GM10248 (cell line): ENCODE measurements at regions not wholly inside any gene's neighbourhood (a gene's known extent, or its start where the extent isn't known, plus 50 kb on each side); places are given as distances from the start of the nearest gene placed in this dataset.

Experiments used
- CTCF ChIA-PET: fragments of 300-600 bp; sonication (Branson Sonifier 250); formaldehyde crosslinking; extraction: SDS; loops from one replicate; lab custom pipeline; 2021; ENCODE audit warnings: antibody characterized with exemption; lab: Yijun Ruan, JAX
- POLR2A ChIA-PET: fragments of 350-650 bp; sonication (Branson Sonifier 250); formaldehyde crosslinking; extraction: SDS; loops from one replicate; lab custom pipeline; 2020; ENCODE audit warnings: antibody characterized with exemption; lab: Yijun Ruan, JAX
- DNase-seq: peaks from one replicate; pipeline ENCODE4 v3.0.0; 2012; ENCODE audit errors: extremely low spot score
- TF ChIP-seq, protein P1 (sequence below): IDR thresholded peaks from 2 replicates; pipeline ENCODE4 v1.5.1; 2012; ENCODE audit warnings: mild to moderate bottlenecking, low read depth; ENCODE audit errors: extremely low read depth, missing control alignments, control extremely low read depth

- POLR2A ChIA-PET, result no interaction called here
- TF ChIP-seq, protein P1, sequence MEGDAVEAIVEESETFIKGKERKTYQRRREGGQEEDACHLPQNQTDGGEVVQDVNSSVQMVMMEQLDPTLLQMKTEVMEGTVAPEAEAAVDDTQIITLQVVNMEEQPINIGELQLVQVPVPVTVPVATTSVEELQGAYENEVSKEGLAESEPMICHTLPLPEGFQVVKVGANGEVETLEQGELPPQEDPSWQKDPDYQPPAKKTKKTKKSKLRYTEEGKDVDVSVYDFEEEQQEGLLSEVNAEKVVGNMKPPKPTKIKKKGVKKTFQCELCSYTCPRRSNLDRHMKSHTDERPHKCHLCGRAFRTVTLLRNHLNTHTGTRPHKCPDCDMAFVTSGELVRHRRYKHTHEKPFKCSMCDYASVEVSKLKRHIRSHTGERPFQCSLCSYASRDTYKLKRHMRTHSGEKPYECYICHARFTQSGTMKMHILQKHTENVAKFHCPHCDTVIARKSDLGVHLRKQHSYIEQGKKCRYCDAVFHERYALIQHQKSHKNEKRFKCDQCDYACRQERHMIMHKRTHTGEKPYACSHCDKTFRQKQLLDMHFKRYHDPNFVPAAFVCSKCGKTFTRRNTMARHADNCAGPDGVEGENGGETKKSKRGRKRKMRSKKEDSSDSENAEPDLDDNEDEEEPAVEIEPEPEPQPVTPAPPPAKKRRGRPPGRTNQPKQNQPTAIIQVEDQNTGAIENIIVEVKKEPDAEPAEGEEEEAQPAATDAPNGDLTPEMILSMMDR, result no peak
- no peak for DNase-seq
- CTCF ChIA-PET, result no interaction called here
Measured at GRCh38 chr2:88296247-88296646, 126.1 kb downstream of the THNSL2 start.

DNA sequence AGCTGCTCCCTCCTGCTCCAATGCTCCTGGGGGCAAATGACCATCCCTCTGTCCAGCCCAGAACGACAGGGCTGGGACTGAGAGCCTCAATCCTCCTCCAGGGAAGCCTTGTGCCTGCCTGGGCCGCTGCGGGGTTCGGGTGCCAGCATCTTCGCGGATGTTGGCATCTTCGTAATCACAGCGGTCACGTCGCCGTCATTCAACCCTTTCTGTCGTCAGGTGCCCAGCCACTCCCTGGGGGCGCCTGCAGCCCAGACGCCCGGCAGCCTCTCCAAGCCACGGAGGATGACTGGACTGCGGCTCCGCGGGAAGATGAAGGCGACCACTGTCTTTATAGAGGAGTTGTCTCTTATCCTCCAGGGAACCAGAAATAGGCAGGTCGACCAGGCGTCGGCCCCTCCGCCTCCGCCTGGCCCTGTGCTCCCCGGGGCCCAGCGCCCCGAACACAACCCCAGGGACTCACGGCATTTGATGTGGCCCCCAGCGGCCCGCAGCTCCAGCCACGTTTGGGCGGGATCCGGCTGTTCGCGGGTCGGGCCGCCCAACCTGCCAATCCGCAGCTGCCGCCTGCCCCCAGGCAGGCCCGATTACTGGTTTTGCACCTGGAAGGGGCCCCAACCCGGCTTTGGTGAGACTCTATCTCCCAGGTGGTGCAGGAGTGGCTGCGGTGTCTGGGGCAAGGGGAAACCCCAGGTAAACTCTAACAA, 113.9 kb downstream of the THNSL2 start:
- ChIA-PET CTCF (no interaction called here), POLR2A (no interaction called here)
- TF ChIP-seq, protein P1, result no peak
- DNase-seq, result no peak

- no peak for DNase-seq
- ChIA-PET CTCF (no interaction called here), POLR2A (no interaction called here)
- TF ChIP-seq, protein P1, result no peak
Measured at GRCh38 chr2:88281302-88282217, 111.4 kb downstream of the THNSL2 start.

GRCh38 chr2:88269836-88270235, 99.7 kb downstream of the THNSL2 start:
- TF ChIP-seq, protein P1, result no peak
- ChIA-PET POLR2A (no interaction called here), CTCF (no interaction called here)
- DNase-seq, result no peak

DNA sequence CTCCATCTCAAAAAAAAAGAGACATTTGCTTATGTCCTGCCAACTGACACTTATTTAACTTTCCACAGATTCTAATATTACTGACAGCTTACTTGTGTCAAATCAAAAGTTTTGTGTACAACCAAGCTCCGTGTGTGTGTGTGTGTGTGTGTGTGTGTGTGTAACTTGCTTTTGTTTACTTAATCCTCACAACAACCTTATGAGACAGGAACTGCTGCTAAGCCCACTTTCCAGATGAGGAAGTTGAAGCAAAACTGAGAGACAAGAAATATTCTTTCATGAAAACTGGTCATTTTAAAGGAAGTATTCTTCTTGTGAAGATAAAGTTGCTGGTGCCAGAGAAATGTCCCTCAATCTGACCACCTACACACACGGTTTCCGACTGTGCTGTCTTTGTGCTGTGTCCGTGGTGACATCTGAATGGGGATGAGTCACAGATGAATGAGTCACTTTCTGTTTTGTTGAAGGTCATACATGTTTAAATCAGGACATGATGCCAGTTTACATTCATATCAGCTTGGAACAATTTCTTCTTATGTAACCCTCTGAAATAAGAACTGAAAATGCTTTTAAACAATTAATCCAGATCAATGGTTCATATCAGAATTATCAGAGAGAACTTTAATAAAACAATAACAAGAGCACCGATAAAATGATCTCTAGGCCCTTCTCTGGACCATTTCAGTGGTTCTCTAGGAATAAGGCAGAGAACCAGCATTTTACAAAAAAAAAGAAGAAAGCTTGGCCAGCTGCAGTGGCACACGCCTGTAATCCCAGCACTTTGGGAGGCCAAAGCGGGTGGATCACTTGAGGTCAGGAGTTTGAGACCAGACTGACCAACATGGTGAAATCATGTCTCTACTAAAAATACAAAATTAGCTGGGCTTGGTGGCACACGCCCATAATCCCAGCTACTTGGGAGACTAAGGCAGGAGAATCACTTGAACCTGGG, 95.5 kb downstream of the THNSL2 start:
- CTCF ChIA-PET, result interaction anchor here (1.4 kb wide), 1 partner anchor 12 kb away, joined by 3 read pairs; no protein-coding TSS in a partner anchor
- POLR2A ChIA-PET, result no interaction called here
- peak; percentile 58 for DNase-seq
- TF ChIP-seq, protein P1, result no peak

GRCh38 chr2:88263861-88264260, 93.7 kb downstream of the THNSL2 start:
- CTCF ChIA-PET, result interaction anchor here (0.8 to 1.6 kb wide), 2 partner anchors 10 to 69 kb away, joined by 3 read pairs; no protein-coding TSS in a partner anchor
- POLR2A ChIA-PET, result no interaction called here
- no peak for DNase-seq
- TF ChIP-seq, protein P1, result no peak
